ENCODE measurements at regions not wholly inside any gene's neighbourhood (a gene's known extent, or its start where the extent isn't known, plus 50 kb on each side); places are given as distances from the start of the nearest gene placed in this dataset.

- TF ChIP-seq EZH2 (IDR thresholded peaks at IDR 0.05; ENCODE audit: borderline replicate concordance, low read depth, low read length, poor library complexity, severe bottlenecking): no peak
- TF ChIP-seq, protein P1, sequence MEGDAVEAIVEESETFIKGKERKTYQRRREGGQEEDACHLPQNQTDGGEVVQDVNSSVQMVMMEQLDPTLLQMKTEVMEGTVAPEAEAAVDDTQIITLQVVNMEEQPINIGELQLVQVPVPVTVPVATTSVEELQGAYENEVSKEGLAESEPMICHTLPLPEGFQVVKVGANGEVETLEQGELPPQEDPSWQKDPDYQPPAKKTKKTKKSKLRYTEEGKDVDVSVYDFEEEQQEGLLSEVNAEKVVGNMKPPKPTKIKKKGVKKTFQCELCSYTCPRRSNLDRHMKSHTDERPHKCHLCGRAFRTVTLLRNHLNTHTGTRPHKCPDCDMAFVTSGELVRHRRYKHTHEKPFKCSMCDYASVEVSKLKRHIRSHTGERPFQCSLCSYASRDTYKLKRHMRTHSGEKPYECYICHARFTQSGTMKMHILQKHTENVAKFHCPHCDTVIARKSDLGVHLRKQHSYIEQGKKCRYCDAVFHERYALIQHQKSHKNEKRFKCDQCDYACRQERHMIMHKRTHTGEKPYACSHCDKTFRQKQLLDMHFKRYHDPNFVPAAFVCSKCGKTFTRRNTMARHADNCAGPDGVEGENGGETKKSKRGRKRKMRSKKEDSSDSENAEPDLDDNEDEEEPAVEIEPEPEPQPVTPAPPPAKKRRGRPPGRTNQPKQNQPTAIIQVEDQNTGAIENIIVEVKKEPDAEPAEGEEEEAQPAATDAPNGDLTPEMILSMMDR (conservative IDR thresholded peaks at IDR 0.05; ENCODE audit: low read depth, low read length): no peak
Observed at GRCh38 chrX:8254401-8254800, 83.3 kb upstream of the VCX2 start.

Measured in A673 (cell line).